Upper lobe of left lung (tissue), 4 donors: ENCODE measurements at regions not wholly inside any gene's neighbourhood (a gene's known extent, or its start where the extent isn't known, plus 50 kb on each side); places are given as distances from the start of the nearest gene placed in this dataset.

Experiments used
- CTCF ChIP-seq, 6 experiments: fragments of 450-650 bp in 4 of 6; fragments of 200-600 bp in 2 of 6; sonication (generic) in 2 of 6; IDR thresholded peaks; one replicate each; pipeline ENCODE4 v1.5.1; 2016 to 2019; ENCODE audit warnings: antibody characterized with exemption in 6 of 6
- EP300 ChIP-seq, 4 donors: sonication (generic); formaldehyde crosslinking; IDR thresholded peaks; one replicate each; pipeline ENCODE4 v1.5.1; 2017; ENCODE audit warnings: antibody characterized with exemption in 4 of 4, control low read depth in 2 of 4
- POLR2A ChIP-seq, 4 donors: fragments of 450-650 bp; IDR thresholded peaks; one replicate each; pipeline ENCODE4 v1.5.1; 2016 to 2017; ENCODE audit warnings: antibody characterized with exemption in 4 of 4, mild to moderate bottlenecking in 2 of 4
- POLR2AphosphoS5 ChIP-seq, 2 donors: sonication (generic); formaldehyde crosslinking; IDR thresholded peaks; one replicate each; pipeline ENCODE4 v1.5.1; 2017; ENCODE audit warnings: antibody characterized with exemption in 2 of 2

- TF ChIP-seq CTCF (IDR thresholded peaks at IDR 0.05) (no peak), EP300 (IDR thresholded peaks at IDR 0.05) (no peak), POLR2AphosphoS5 (IDR thresholded peaks at IDR 0.05) (no peak), POLR2A (IDR thresholded peaks at IDR 0.05) (no peak)
Measured at GRCh38 chr6:114651611-114652010, 308.8 kb upstream of the HS3ST5 start.
